ENCODE measurements at regions not wholly inside any gene's neighbourhood (a gene's known extent, or its start where the extent isn't known, plus 50 kb on each side); places are given as distances from the start of the nearest gene placed in this dataset.

DNA sequence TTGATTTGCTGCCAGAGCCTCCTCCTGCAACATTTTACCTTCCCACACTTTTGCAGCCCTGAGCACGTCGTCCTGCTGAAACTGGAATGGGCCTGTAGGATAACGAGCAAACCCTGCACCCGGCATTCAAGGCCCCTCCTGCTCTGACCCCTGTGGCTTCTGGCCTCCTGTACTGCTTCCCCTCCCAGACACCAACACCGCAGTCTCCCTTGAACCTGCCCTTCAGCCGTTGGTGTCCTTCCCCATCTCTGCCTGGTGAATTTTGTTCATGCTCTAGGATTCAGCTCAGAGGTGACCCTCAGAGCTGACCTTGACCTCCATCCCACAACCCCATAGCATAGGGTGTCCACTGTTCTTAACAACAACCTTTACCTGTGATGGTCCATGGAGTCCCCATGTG is 535.1 kb downstream of the MATN1 start:
- Histone ChIP-seq H3K4me1 (ENCODE audit: control insufficient read depth, extremely low read depth, insufficient read depth, low read length) (no peaks in the 10 kb centered on the region), H3K9me3 (ENCODE audit: control insufficient read depth, low read depth, low read length) (no peaks in the 10 kb centered on the region), H3K9ac (ENCODE audit: control insufficient read depth, extremely low read depth, insufficient read depth, low read length) (no peak overlapping the region), H3K4me2 (ENCODE audit: control insufficient read depth, extremely low read depth, insufficient read depth, low read depth, low read length) (no peak overlapping the region), H4K20me1 (ENCODE audit: control insufficient read depth, extremely low read depth, insufficient read depth, low read length) (no peaks in the 10 kb centered on the region), H2AFZ (ENCODE audit: control insufficient read depth, low read length) (no peak overlapping the region), H3K9me1 (ENCODE audit: control insufficient read depth, extremely low read depth, insufficient read depth, low read length) (no peaks in the 10 kb centered on the region), H3K79me2 (ENCODE audit: control insufficient read depth, insufficient read depth, low read length) (no peaks in the 10 kb centered on the region), H3K4me3 (ENCODE audit: control insufficient read depth in 2 of 3, extremely low read depth in 1 of 3, insufficient read depth in 2 of 3, low read depth in 1 of 3, low read length in 3 of 3) (no peak overlapping the region), H3K27me3 (ENCODE audit: control insufficient read depth, extremely low read depth, insufficient read depth, low read length) (peaks cover 5% of the 10 kb centered on the region), H3K27ac (ENCODE audit: control insufficient read depth, insufficient read depth, low read length) (no peak overlapping the region), H3K36me3 (ENCODE audit: control insufficient read depth in 2 of 2, extremely low read depth in 1 of 2, insufficient read depth in 2 of 2, low read length in 2 of 2) (no peaks in the 10 kb centered on the region)
- no peak for FAIRE-seq
- dilution Hi-C loops (cut with MboI; ENCODE audit: extremely low pct_ligation_motif_present, low sequenced_read_pairs), result no loop called here
- no peak for DNase-seq (ENCODE audit: low read depth, low spot score)
- no peak for TF ChIP-seq EZH2 (IDR thresholded peaks at IDR 0.05; ENCODE audit: low read length)
- TF ChIP-seq, protein P1, sequence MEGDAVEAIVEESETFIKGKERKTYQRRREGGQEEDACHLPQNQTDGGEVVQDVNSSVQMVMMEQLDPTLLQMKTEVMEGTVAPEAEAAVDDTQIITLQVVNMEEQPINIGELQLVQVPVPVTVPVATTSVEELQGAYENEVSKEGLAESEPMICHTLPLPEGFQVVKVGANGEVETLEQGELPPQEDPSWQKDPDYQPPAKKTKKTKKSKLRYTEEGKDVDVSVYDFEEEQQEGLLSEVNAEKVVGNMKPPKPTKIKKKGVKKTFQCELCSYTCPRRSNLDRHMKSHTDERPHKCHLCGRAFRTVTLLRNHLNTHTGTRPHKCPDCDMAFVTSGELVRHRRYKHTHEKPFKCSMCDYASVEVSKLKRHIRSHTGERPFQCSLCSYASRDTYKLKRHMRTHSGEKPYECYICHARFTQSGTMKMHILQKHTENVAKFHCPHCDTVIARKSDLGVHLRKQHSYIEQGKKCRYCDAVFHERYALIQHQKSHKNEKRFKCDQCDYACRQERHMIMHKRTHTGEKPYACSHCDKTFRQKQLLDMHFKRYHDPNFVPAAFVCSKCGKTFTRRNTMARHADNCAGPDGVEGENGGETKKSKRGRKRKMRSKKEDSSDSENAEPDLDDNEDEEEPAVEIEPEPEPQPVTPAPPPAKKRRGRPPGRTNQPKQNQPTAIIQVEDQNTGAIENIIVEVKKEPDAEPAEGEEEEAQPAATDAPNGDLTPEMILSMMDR (optimal IDR thresholded peaks at IDR 0.05 in 1 of 3, IDR thresholded peaks at IDR 0.05 in 1 of 3, conservative IDR thresholded peaks at IDR 0.05 in 1 of 3; ENCODE audit: extremely low read depth in 1 of 3, insufficient read depth in 2 of 3, low read length in 3 of 3), result no peak

DNA sequence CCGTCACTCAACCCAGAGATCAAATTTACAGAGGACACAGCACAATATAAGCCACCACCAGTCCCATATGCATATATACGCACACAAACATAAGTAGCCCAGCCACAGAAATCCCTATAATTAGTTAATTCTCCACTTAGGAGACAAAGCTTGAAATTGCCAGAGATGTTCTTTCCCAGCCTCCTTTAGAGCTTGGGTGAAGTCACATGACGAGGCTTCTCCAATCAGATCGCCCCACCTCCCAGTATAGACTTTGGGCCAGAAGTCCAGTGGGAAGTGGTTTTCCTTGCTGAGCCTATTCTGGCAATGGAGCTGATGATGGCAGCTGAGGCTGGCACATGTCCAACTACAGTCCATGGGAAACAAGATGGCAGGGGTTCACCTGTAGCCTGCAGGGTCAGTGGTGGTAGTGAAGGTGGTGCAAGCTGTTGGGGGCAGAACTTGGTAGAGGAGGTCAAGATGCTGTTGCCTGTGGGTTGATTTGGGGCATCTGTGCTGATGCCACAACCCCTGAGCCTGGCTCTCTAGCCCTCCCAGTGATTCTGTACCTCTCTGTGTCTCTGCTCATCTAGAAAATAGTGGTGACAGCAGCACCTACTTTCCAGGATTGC is 535.9 kb downstream of the MATN1 start:
- H3K27me3 ChIP-seq (ENCODE audit: control insufficient read depth, extremely low read depth, insufficient read depth, low read length), result peaks cover 5% of the 10 kb centered on the region
- H3K4me3 ChIP-seq (ENCODE audit: control insufficient read depth in 2 of 3, extremely low read depth in 1 of 3, insufficient read depth in 2 of 3, low read depth in 1 of 3, low read length in 3 of 3), result no peak overlapping the region
- H3K4me1 ChIP-seq (ENCODE audit: control insufficient read depth, extremely low read depth, insufficient read depth, low read length), result no peaks in the 10 kb centered on the region
- no peak overlapping the region for H2AFZ ChIP-seq (ENCODE audit: control insufficient read depth, low read length)
- no peak overlapping the region for H3K4me2 ChIP-seq (ENCODE audit: control insufficient read depth, extremely low read depth, insufficient read depth, low read depth, low read length)
- no peaks in the 10 kb centered on the region for H3K9me1 ChIP-seq (ENCODE audit: control insufficient read depth, extremely low read depth, insufficient read depth, low read length)
- TF ChIP-seq, protein P1 (optimal IDR thresholded peaks at IDR 0.05 in 1 of 3, IDR thresholded peaks at IDR 0.05 in 1 of 3, conservative IDR thresholded peaks at IDR 0.05 in 1 of 3; ENCODE audit: extremely low read depth in 1 of 3, insufficient read depth in 2 of 3, low read length in 3 of 3), result no peak
- no peak for TF ChIP-seq EZH2 (IDR thresholded peaks at IDR 0.05; ENCODE audit: low read length)
- DNase-seq (ENCODE audit: low read depth, low spot score) (no peak), FAIRE-seq (no peak)
- no peaks in the 10 kb centered on the region for H3K79me2 ChIP-seq (ENCODE audit: control insufficient read depth, insufficient read depth, low read length)
- dilution Hi-C loops (cut with MboI; ENCODE audit: extremely low pct_ligation_motif_present, low sequenced_read_pairs), result no loop called here
- H3K9me3 ChIP-seq (ENCODE audit: control insufficient read depth, low read depth, low read length), result no peaks in the 10 kb centered on the region
- no peaks in the 10 kb centered on the region for H4K20me1 ChIP-seq (ENCODE audit: control insufficient read depth, extremely low read depth, insufficient read depth, low read length)
- H3K27ac ChIP-seq (ENCODE audit: control insufficient read depth, insufficient read depth, low read length), result no peak overlapping the region
- no peak overlapping the region for H3K9ac ChIP-seq (ENCODE audit: control insufficient read depth, extremely low read depth, insufficient read depth, low read length)
- no peaks in the 10 kb centered on the region for H3K36me3 ChIP-seq (ENCODE audit: control insufficient read depth in 2 of 2, extremely low read depth in 1 of 2, insufficient read depth in 2 of 2, low read length in 2 of 2)

All from keratinocyte (primary cell).